ENCODE measurements at regions not wholly inside any gene's neighbourhood (a gene's known extent, or its start where the extent isn't known, plus 50 kb on each side); places are given as distances from the start of the nearest gene placed in this dataset.

DNA sequence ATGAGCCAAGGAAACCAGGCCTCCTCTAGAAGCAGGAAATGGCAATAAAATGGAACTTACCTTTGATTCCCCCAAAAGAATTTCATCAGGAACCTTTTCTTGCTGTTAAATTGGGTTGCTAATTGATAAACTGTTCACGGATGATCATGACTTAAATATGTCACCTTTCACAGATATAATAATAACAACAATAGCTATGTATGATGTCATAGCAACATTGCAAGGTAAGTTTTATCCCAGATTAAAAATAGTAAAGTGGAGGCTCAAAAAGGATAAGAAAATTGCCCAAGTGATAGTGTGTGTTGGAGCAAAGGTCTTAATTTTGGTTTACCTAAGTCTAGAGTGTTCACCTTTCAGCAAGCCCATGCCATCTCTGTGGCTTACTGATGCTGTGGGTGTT is 357.6 kb upstream of the CELF2 start:
- Histone ChIP-seq H3F3A (ENCODE audit: insufficient read depth, low read length) (no peaks in the 10 kb centered on the region), H3K9me2 (ENCODE audit: low read depth, low read length) (no peaks in the 10 kb centered on the region), H3K27me3 (ENCODE audit: insufficient read depth, low read length) (no peaks in the 10 kb centered on the region), H4K20me1 (ENCODE audit: insufficient read depth, low read length) (no peaks in the 10 kb centered on the region), H3K9me3 (ENCODE audit: low read length) (no peaks in the 10 kb centered on the region), H3K27ac (ENCODE audit: low read depth, low read length, poor library complexity, severe bottlenecking) (no peak overlapping the region), H3K4me3 (ENCODE audit: low read depth, low read length, poor library complexity, severe bottlenecking) (no peak overlapping the region), H3K36me3 (ENCODE audit: insufficient read depth, low read length) (no peaks in the 10 kb centered on the region), H3K4me1 (ENCODE audit: insufficient read depth, low read length, severe bottlenecking) (no peaks in the 10 kb centered on the region), H3K4me2 (ENCODE audit: low read length) (no peak overlapping the region), H3K9ac (ENCODE audit: low read length) (no peak overlapping the region), H2AFZ (ENCODE audit: low read length) (no peak overlapping the region), H3K79me2 (ENCODE audit: insufficient read depth, low read length) (no peaks in the 10 kb centered on the region)
- no peak for TF ChIP-seq EZH2 (IDR thresholded peaks at IDR 0.05; ENCODE audit: borderline replicate concordance, low read length)
- TF ChIP-seq, protein P1, sequence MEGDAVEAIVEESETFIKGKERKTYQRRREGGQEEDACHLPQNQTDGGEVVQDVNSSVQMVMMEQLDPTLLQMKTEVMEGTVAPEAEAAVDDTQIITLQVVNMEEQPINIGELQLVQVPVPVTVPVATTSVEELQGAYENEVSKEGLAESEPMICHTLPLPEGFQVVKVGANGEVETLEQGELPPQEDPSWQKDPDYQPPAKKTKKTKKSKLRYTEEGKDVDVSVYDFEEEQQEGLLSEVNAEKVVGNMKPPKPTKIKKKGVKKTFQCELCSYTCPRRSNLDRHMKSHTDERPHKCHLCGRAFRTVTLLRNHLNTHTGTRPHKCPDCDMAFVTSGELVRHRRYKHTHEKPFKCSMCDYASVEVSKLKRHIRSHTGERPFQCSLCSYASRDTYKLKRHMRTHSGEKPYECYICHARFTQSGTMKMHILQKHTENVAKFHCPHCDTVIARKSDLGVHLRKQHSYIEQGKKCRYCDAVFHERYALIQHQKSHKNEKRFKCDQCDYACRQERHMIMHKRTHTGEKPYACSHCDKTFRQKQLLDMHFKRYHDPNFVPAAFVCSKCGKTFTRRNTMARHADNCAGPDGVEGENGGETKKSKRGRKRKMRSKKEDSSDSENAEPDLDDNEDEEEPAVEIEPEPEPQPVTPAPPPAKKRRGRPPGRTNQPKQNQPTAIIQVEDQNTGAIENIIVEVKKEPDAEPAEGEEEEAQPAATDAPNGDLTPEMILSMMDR (IDR thresholded peaks at IDR 0.05; ENCODE audit: low read length) = no peak

DNA sequence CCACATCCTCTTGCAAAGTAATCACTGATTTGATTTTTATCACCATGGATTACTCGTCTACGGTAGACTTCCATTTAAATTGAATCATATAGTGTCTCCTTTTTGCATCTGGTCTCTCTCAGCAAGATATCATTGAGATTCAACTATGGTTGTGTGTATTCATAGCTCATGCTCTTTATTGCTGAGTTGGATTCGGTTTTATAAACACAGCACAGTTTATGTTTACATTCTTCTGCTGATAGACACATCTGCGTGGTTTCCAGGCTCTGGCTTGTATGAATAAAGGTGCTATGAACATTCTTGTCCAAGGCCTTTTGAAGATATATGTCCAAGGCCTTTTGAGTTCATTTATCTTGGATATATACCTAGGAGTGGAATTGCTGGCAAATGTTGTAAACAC is 356.5 kb upstream of the CELF2 start:
- Histone ChIP-seq H3K27me3 (ENCODE audit: insufficient read depth, low read length) (no peaks in the 10 kb centered on the region), H3K9me3 (ENCODE audit: low read length) (no peaks in the 10 kb centered on the region), H3K4me2 (ENCODE audit: low read length) (no peak overlapping the region), H3K4me3 (ENCODE audit: low read depth, low read length, poor library complexity, severe bottlenecking) (no peak overlapping the region), H4K20me1 (ENCODE audit: insufficient read depth, low read length) (no peaks in the 10 kb centered on the region), H3K9ac (ENCODE audit: low read length) (no peak overlapping the region), H2AFZ (ENCODE audit: low read length) (no peak overlapping the region), H3K36me3 (ENCODE audit: insufficient read depth, low read length) (no peaks in the 10 kb centered on the region), H3K79me2 (ENCODE audit: insufficient read depth, low read length) (no peaks in the 10 kb centered on the region), H3K4me1 (ENCODE audit: insufficient read depth, low read length, severe bottlenecking) (no peaks in the 10 kb centered on the region), H3K27ac (ENCODE audit: low read depth, low read length, poor library complexity, severe bottlenecking) (no peak overlapping the region), H3F3A (ENCODE audit: insufficient read depth, low read length) (no peaks in the 10 kb centered on the region), H3K9me2 (ENCODE audit: low read depth, low read length) (no peaks in the 10 kb centered on the region)
- TF ChIP-seq, protein P1 (IDR thresholded peaks at IDR 0.05; ENCODE audit: low read length) = no peak
- TF ChIP-seq EZH2 (IDR thresholded peaks at IDR 0.05; ENCODE audit: borderline replicate concordance, low read length) = no peak

GRCh38 chr10:10662716-10663408 is 354.8 kb upstream of the CELF2 start:
- Histone ChIP-seq H3K4me3 (ENCODE audit: low read depth, low read length, poor library complexity, severe bottlenecking) (no peak overlapping the region), H3K79me2 (ENCODE audit: insufficient read depth, low read length) (no peaks in the 10 kb centered on the region), H4K20me1 (ENCODE audit: insufficient read depth, low read length) (no peaks in the 10 kb centered on the region), H3F3A (ENCODE audit: insufficient read depth, low read length) (no peaks in the 10 kb centered on the region), H3K4me1 (ENCODE audit: insufficient read depth, low read length, severe bottlenecking) (no peaks in the 10 kb centered on the region), H3K9me2 (ENCODE audit: low read depth, low read length) (no peaks in the 10 kb centered on the region), H3K27ac (ENCODE audit: low read depth, low read length, poor library complexity, severe bottlenecking) (no peak overlapping the region), H3K9me3 (ENCODE audit: low read length) (no peaks in the 10 kb centered on the region), H2AFZ (ENCODE audit: low read length) (no peak overlapping the region), H3K4me2 (ENCODE audit: low read length) (no peak overlapping the region), H3K9ac (ENCODE audit: low read length) (no peak overlapping the region), H3K27me3 (ENCODE audit: insufficient read depth, low read length) (no peaks in the 10 kb centered on the region), H3K36me3 (ENCODE audit: insufficient read depth, low read length) (no peaks in the 10 kb centered on the region)
- no peak for TF ChIP-seq EZH2 (IDR thresholded peaks at IDR 0.05; ENCODE audit: borderline replicate concordance, low read length)
- TF ChIP-seq, protein P1 (IDR thresholded peaks at IDR 0.05; ENCODE audit: low read length) = no peak
